Upper lobe of left lung (tissue), 6 donors: ENCODE measurements at regions not wholly inside any gene's neighbourhood (a gene's known extent, or its start where the extent isn't known, plus 50 kb on each side); places are given as distances from the start of the nearest gene placed in this dataset.
A peak's percentile ranks its signal among the peaks of the same experiment; 100 is the strongest.

Source experiments
- ATAC-seq, 2 donors: fragments of 200-7000 bp; cut with Tn5 transposase; one replicate each; pipeline ENCODE4 v1.9.1; 2022; ENCODE audit warnings: mild to moderate bottlenecking in 2 of 2, moderate library complexity in 2 of 2; ENCODE audit not compliant: low FRiP score in 2 of 2
- DNase-seq, 2 donors: peaks; one replicate each; pipeline ENCODE4 v3.0.0-alpha.2; 2019 to 2020
- H3K27ac ChIP-seq, 4 donors: fragments of 200-600 bp; sonication (generic); one replicate each; pipeline ENCODE4 v1.5.1; 2016 to 2019
- H3K27me3 ChIP-seq, 4 donors: fragments of 200-600 bp; sonication (generic); one replicate each; pipeline ENCODE4 v1.5.1; 2017 to 2019
- H3K36me3 ChIP-seq, 4 donors: fragments of 200-600 bp; sonication (generic); one replicate each; pipeline ENCODE4 v1.5.1; 2016 to 2019
- H3K4me1 ChIP-seq, 4 donors: fragments of 200-600 bp; sonication (generic); one replicate each; pipeline ENCODE4 v1.5.1; 2018 to 2019
- H3K4me3 ChIP-seq, 4 donors: fragments of 200-600 bp; sonication (generic); one replicate each; pipeline ENCODE4 v1.5.1; 2017 to 2019; ENCODE audit warnings: mild to moderate bottlenecking in 2 of 4, moderate library complexity in 1 of 4
- H3K9me3 ChIP-seq, 4 donors: fragments of 200-600 bp; sonication (generic); one replicate each; pipeline ENCODE4 v1.5.1; 2018 to 2019
- CTCF ChIP-seq, 6 experiments: fragments of 450-650 bp in 4 of 6; fragments of 200-600 bp in 2 of 6; sonication (generic) in 2 of 6; IDR thresholded peaks; one replicate each; pipeline ENCODE4 v1.5.1; 2016 to 2019; ENCODE audit warnings: antibody characterized with exemption in 6 of 6
- EP300 ChIP-seq, 4 donors: sonication (generic); formaldehyde crosslinking; IDR thresholded peaks; one replicate each; pipeline ENCODE4 v1.5.1; 2017; ENCODE audit warnings: antibody characterized with exemption in 4 of 4, control low read depth in 2 of 4
- POLR2A ChIP-seq, 4 donors: fragments of 450-650 bp; IDR thresholded peaks; one replicate each; pipeline ENCODE4 v1.5.1; 2016 to 2017; ENCODE audit warnings: antibody characterized with exemption in 4 of 4, mild to moderate bottlenecking in 2 of 4
- POLR2AphosphoS5 ChIP-seq, 2 donors: sonication (generic); formaldehyde crosslinking; IDR thresholded peaks; one replicate each; pipeline ENCODE4 v1.5.1; 2017; ENCODE audit warnings: antibody characterized with exemption in 2 of 2
- WGBS, 2 donors: methylation state at CpG; one replicate each; pipeline ENCODE4 v1.1.5; 2017 to 2018; 5-methylcytosine and 5-hydroxymethylcytosine counted together
- donor health status: DM: no; HTN: no; CAD: no; lungs with moderate emphysema.
- donor health status: DM: no; HTN: yes; CAD: no; lungs with severe emphysema.

GRCh38 chr16:87028481-87029320, 288.5 kb downstream of the C16orf95 start:
- H3K4me1 ChIP-seq = no peaks in the 10 kb centered on the region
- no peaks in the 10 kb centered on the region for H3K27me3 ChIP-seq
- no peak for TF ChIP-seq POLR2AphosphoS5 (IDR thresholded peaks at IDR 0.05)
- TF ChIP-seq CTCF (IDR thresholded peaks at IDR 0.05) = no peak
- no peak for TF ChIP-seq EP300 (IDR thresholded peaks at IDR 0.05)
- no peaks in the 10 kb centered on the region for H3K9me3 ChIP-seq
- no peaks in the 10 kb centered on the region for H3K36me3 ChIP-seq
- WGBS, 2 donors = 87 to 89% methylated on average over 14 of the region's 14 CpGs
- no peak overlapping the region for H3K4me3 ChIP-seq
- no peak overlapping the region for H3K27ac ChIP-seq
- DNase-seq (no peak), ATAC-seq (peak in 1 of 2 donors; percentile 5)

DNA sequence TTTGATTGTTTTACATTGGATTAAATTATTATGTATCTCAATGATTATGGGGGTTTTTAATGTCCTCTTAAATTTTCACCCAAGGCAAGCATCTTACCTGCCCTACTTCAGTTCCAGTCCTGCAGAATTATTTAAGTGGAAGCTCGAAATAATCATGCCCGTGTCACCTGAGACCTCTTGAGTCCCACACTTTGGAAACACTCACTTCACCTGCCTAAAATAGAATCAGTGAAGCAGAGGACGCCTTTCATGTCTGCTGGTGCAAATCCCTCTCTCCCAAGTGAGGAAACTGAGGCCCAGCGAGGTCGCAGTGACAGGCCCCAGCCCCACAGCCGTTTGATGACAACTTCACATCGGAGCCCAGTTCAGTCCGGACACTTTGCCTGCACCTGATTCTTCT, 284.6 kb downstream of the C16orf95 start:
- Histone ChIP-seq H3K4me3 (no peak overlapping the region), H3K27ac (no peak overlapping the region), H3K4me1 (no peaks in the 10 kb centered on the region), H3K9me3 (no peaks in the 10 kb centered on the region), H3K27me3 (no peaks in the 10 kb centered on the region), H3K36me3 (no peaks in the 10 kb centered on the region)
- no peak for DNase-seq
- TF ChIP-seq CTCF (IDR thresholded peaks at IDR 0.05) = no peak
- TF ChIP-seq EP300 (IDR thresholded peaks at IDR 0.05) = no peak
- TF ChIP-seq POLR2A (IDR thresholded peaks at IDR 0.05) = no peak
- TF ChIP-seq POLR2AphosphoS5 (IDR thresholded peaks at IDR 0.05) = no peak
- WGBS, 2 donors = 44 to 58% methylated on average over 8 of the region's 8 CpGs
- no peak for ATAC-seq

GRCh38 chr16:87033021-87033471, 284.1 kb downstream of the C16orf95 start:
- no peak overlapping the region for H3K4me3 ChIP-seq
- H3K36me3 ChIP-seq = no peaks in the 10 kb centered on the region
- no peaks in the 10 kb centered on the region for H3K27me3 ChIP-seq
- no peak overlapping the region for H3K27ac ChIP-seq
- H3K9me3 ChIP-seq = no peaks in the 10 kb centered on the region
- H3K4me1 ChIP-seq = no peaks in the 10 kb centered on the region
- no peak for TF ChIP-seq EP300 (IDR thresholded peaks at IDR 0.05)
- TF ChIP-seq POLR2AphosphoS5 (IDR thresholded peaks at IDR 0.05) = no peak
- TF ChIP-seq CTCF (IDR thresholded peaks at IDR 0.05) = no peak
- no peak for TF ChIP-seq POLR2A (IDR thresholded peaks at IDR 0.05)
- 71 to 80% methylated on average over 15 of the region's 15 CpGs for WGBS, 2 donors
- ATAC-seq (no peak), DNase-seq (no peak)

GRCh38 chr16:87033541-87034300, 283.5 kb downstream of the C16orf95 start:
- Histone ChIP-seq H3K4me1 (no peaks in the 10 kb centered on the region), H3K36me3 (no peaks in the 10 kb centered on the region), H3K4me3 (no peak overlapping the region), H3K27ac (no peak overlapping the region), H3K9me3 (no peaks in the 10 kb centered on the region), H3K27me3 (no peaks in the 10 kb centered on the region)
- DNase-seq (no peak), ATAC-seq (no peak)
- 79 to 80% methylated on average over 18 of the region's 18 CpGs for WGBS, 2 donors
- no peak for TF ChIP-seq POLR2AphosphoS5 (IDR thresholded peaks at IDR 0.05)
- no peak for TF ChIP-seq EP300 (IDR thresholded peaks at IDR 0.05)
- TF ChIP-seq CTCF (IDR thresholded peaks at IDR 0.05) = no peak
- TF ChIP-seq POLR2A (IDR thresholded peaks at IDR 0.05) = no peak
